ENCODE measurements at regions not wholly inside any gene's neighbourhood (a gene's known extent, or its start where the extent isn't known, plus 50 kb on each side); places are given as distances from the start of the nearest gene placed in this dataset.
"Not testable (repeated sequence)": the region's sequence is repeated elsewhere in the genome, so short reads cannot be mapped to it uniquely, and the experiment has no call there.

GRCh38 chr1:82160036-82160435 is 359.3 kb downstream of the ADGRL2 start:
- Histone ChIP-seq H3K9me3 (ENCODE audit: control insufficient read depth, insufficient read depth, low read length) (no peaks in the 10 kb centered on the region), H3K4me1 (ENCODE audit: insufficient read depth, low read length) (peaks cover 10% of the 10 kb centered on the region; the same call in 1 of the 2 replicates), H3K9ac (ENCODE audit: low read depth, low read length) (no peak overlapping the region), H3K36me3 (ENCODE audit: insufficient read depth, low read length) (no peaks in the 10 kb centered on the region)

- no peaks in the 10 kb centered on the region for H3K36me3 ChIP-seq (ENCODE audit: insufficient read depth, low read length)
- peaks cover 19% of the 10 kb centered on the region; the same call in 1 of the 2 replicates for H3K4me1 ChIP-seq (ENCODE audit: insufficient read depth, low read length)
- H3K9me3 ChIP-seq (ENCODE audit: control insufficient read depth, insufficient read depth, low read length) = no peaks in the 10 kb centered on the region
- H3K9ac ChIP-seq (ENCODE audit: low read depth, low read length) = no peak overlapping the region
Measured at GRCh38 chr1:82158981-82159380, 358.2 kb downstream of the ADGRL2 start.

GRCh38 chr1:82154219-82154970 is 353.7 kb downstream of the ADGRL2 start:
- Histone ChIP-seq H3K9ac (ENCODE audit: low read depth, low read length) (no peak overlapping the region), H3K36me3 (ENCODE audit: insufficient read depth, low read length) (no peaks in the 10 kb centered on the region), H3K4me1 (ENCODE audit: insufficient read depth, low read length) (peaks cover 10% of the 10 kb centered on the region; the same call in 1 of the 2 replicates), H3K9me3 (ENCODE audit: control insufficient read depth, insufficient read depth, low read length) (no peaks in the 10 kb centered on the region)

- no peaks in the 10 kb centered on the region for H3K36me3 ChIP-seq (ENCODE audit: insufficient read depth, low read length)
- H3K9ac ChIP-seq (ENCODE audit: low read depth, low read length) = no peak overlapping the region
- H3K9me3 ChIP-seq (ENCODE audit: control insufficient read depth, insufficient read depth, low read length) = no peaks in the 10 kb centered on the region
- H3K4me1 ChIP-seq (ENCODE audit: insufficient read depth, low read length) = peaks cover 10% of the 10 kb centered on the region; the same call in 1 of the 2 replicates
Measured at GRCh38 chr1:82153752-82154151, 353.0 kb downstream of the ADGRL2 start.

- H3K9me3 ChIP-seq (ENCODE audit: control insufficient read depth, insufficient read depth, low read length) = no peaks in the 10 kb centered on the region
- no peaks in the 10 kb centered on the region for H3K36me3 ChIP-seq (ENCODE audit: insufficient read depth, low read length)
- peaks cover 10% of the 10 kb centered on the region; the same call in 1 of the 2 replicates for H3K4me1 ChIP-seq (ENCODE audit: insufficient read depth, low read length)
- H3K9ac ChIP-seq (ENCODE audit: low read depth, low read length) = no peak overlapping the region
Measured at GRCh38 chr1:82153272-82153629, 352.5 kb downstream of the ADGRL2 start.

- Histone ChIP-seq H3K36me3 (ENCODE audit: insufficient read depth, low read length) (no peaks in the 10 kb centered on the region), H3K9me3 (ENCODE audit: control insufficient read depth, insufficient read depth, low read length) (no peaks in the 10 kb centered on the region), H3K4me1 (ENCODE audit: insufficient read depth, low read length) (peaks cover 10% of the 10 kb centered on the region; the same call in 1 of the 2 replicates), H3K9ac (ENCODE audit: low read depth, low read length) (no peak overlapping the region)
Measured at GRCh38 chr1:82152356-82153271, 351.9 kb downstream of the ADGRL2 start.

GRCh38 chr1:82145656-82146055 is 344.9 kb downstream of the ADGRL2 start:
- H3K9me3 ChIP-seq (ENCODE audit: control insufficient read depth, insufficient read depth, low read length) = no peaks in the 10 kb centered on the region
- H3K4me1 ChIP-seq (ENCODE audit: insufficient read depth, low read length) = no peaks in the 10 kb centered on the region
- H3K36me3 ChIP-seq (ENCODE audit: insufficient read depth, low read length) = no peaks in the 10 kb centered on the region
- H3K9ac ChIP-seq (ENCODE audit: low read depth, low read length) = no peak overlapping the region

- H3K9me3 ChIP-seq (ENCODE audit: control insufficient read depth, insufficient read depth, low read length) = no peaks in the 10 kb centered on the region
- H3K9ac ChIP-seq (ENCODE audit: low read depth, low read length) = no peak overlapping the region
- no peaks in the 10 kb centered on the region for H3K36me3 ChIP-seq (ENCODE audit: insufficient read depth, low read length)
- H3K4me1 ChIP-seq (ENCODE audit: insufficient read depth, low read length) = no peaks in the 10 kb centered on the region
Measured at GRCh38 chr1:82143108-82143833, 342.5 kb downstream of the ADGRL2 start.

- H3K9ac ChIP-seq (ENCODE audit: low read depth, low read length) = no peak overlapping the region
- no peaks in the 10 kb centered on the region for H3K4me1 ChIP-seq (ENCODE audit: insufficient read depth, low read length)
- H3K9me3 ChIP-seq (ENCODE audit: control insufficient read depth, insufficient read depth, low read length) = no peaks in the 10 kb centered on the region
- H3K36me3 ChIP-seq (ENCODE audit: insufficient read depth, low read length) = no peaks in the 10 kb centered on the region
Measured at GRCh38 chr1:82141390-82141789, 340.7 kb downstream of the ADGRL2 start.

- Histone ChIP-seq H3K9ac (ENCODE audit: low read depth, low read length) (no peak overlapping the region), H3K36me3 (ENCODE audit: insufficient read depth, low read length) (no peaks in the 10 kb centered on the region), H3K9me3 (ENCODE audit: control insufficient read depth, insufficient read depth, low read length) (no peaks in the 10 kb centered on the region), H3K4me1 (ENCODE audit: insufficient read depth, low read length) (no peaks in the 10 kb centered on the region)
Measured at GRCh38 chr1:82139751-82140468, 339.2 kb downstream of the ADGRL2 start.

GRCh38 chr1:82136351-82136750 is 335.6 kb downstream of the ADGRL2 start:
- H3K9me3 ChIP-seq (ENCODE audit: control insufficient read depth, insufficient read depth, low read length); H3K9ac ChIP-seq (ENCODE audit: low read depth, low read length); H3K36me3 ChIP-seq (ENCODE audit: insufficient read depth, low read length); H3K4me1 ChIP-seq (ENCODE audit: insufficient read depth, low read length): not testable (repeated sequence)

- Histone ChIP-seq H3K4me1 (ENCODE audit: insufficient read depth, low read length) (peaks cover 8% of the 10 kb centered on the region), H3K9me3 (ENCODE audit: control insufficient read depth, insufficient read depth, low read length) (no peaks in the 10 kb centered on the region), H3K36me3 (ENCODE audit: insufficient read depth, low read length) (no peaks in the 10 kb centered on the region), H3K9ac (ENCODE audit: low read depth, low read length) (no peak overlapping the region)
Measured at GRCh38 chr1:82125866-82126265, 325.1 kb downstream of the ADGRL2 start.

DNA sequence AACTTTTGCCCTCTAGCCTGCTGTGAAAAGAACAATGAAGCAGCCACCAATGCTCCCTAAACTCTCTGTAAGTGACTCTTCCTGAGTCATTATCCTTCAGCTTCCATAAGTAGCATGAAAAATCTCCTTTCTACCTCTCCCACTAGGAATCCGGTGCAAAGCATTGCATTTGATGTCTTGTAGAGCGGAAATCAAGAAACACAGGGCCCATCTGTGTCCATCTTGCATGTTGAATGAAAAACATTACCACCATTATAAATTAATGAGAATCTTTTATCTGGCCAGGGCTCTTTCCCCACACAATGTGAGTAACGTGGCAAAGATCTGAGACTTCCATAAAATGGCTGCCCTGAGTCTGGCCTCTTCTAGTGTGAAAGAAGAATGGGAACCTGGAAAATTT is 324.4 kb downstream of the ADGRL2 start:
- Histone ChIP-seq H3K9ac (ENCODE audit: low read depth, low read length) (peak overlapping the region; percentile 2; the same call in 1 of the 2 replicates), H3K4me1 (ENCODE audit: insufficient read depth, low read length) (peaks cover 8% of the 10 kb centered on the region), H3K9me3 (ENCODE audit: control insufficient read depth, insufficient read depth, low read length) (no peaks in the 10 kb centered on the region), H3K36me3 (ENCODE audit: insufficient read depth, low read length) (no peaks in the 10 kb centered on the region)

- no peaks in the 10 kb centered on the region for H3K9me3 ChIP-seq (ENCODE audit: control insufficient read depth, insufficient read depth, low read length)
- H3K9ac ChIP-seq (ENCODE audit: low read depth, low read length) = no peak overlapping the region
Measured at GRCh38 chr1:82121421-82121820, 320.7 kb downstream of the ADGRL2 start.

More at GRCh38 chr1:82121421-82121820, 320.7 kb downstream of the ADGRL2 start:
- Histone ChIP-seq H3K36me3 (ENCODE audit: insufficient read depth, low read length) (no peaks in the 10 kb centered on the region), H3K4me1 (ENCODE audit: insufficient read depth, low read length) (peaks cover 8% of the 10 kb centered on the region)

Data from ES-I3 (cell line).